ENCODE measurements at regions not wholly inside any gene's neighbourhood (a gene's known extent, or its start where the extent isn't known, plus 50 kb on each side); places are given as distances from the start of the nearest gene placed in this dataset.

GRCh38 chr4:183842129-183842528, 63.0 kb upstream of the STOX2 start (continued):
- no peak for TF ChIP-seq CUX1 (CRISPR knock-in tag; IDR thresholded peaks at IDR 0.05)

- H3K79me2 ChIP-seq (ENCODE audit: control insufficient read depth, insufficient read depth, low read length) = no peaks in the 10 kb centered on the region
- FAIRE-seq (no peak), ATAC-seq (no peak), DNase-seq (ENCODE audit: extremely low read depth in 1 of 4, low spot score in 3 of 4) (no peak)
- H3K9me3 ChIP-seq (replicated peaks; ENCODE audit: control insufficient read depth, insufficient read depth, low read depth, low read length) = no peaks in the 10 kb centered on the region
- no peaks in the 10 kb centered on the region for H3K36me3 ChIP-seq (ENCODE audit: control insufficient read depth, insufficient read depth, low read length)
- no peak overlapping the region for H2AFZ ChIP-seq (ENCODE audit: low read depth, low read length)
- no peaks in the 10 kb centered on the region for H3K4me1 ChIP-seq (replicated peaks in 1 of 2; ENCODE audit: control insufficient read depth in 2 of 2, insufficient read depth in 2 of 2, low read length in 2 of 2)
- no peaks in the 10 kb centered on the region for H4K20me1 ChIP-seq (replicated peaks; ENCODE audit: control insufficient read depth, insufficient read depth, low read length)
- intact Hi-C loops (cut with micrococcal nuclease) (loop anchor here (10.0 kb wide), 1 partner anchor 368 kb away; no protein-coding TSS in a partner anchor), in situ Hi-C loops (cut with MboI) (no loop called here)
- CTCF ChIA-PET (ENCODE audit: low intra/inter-chr PET ratio) = no interaction called here
- no peak overlapping the region for H3K4me3 ChIP-seq
- POLR2A ChIA-PET = no interaction called here
- no peaks in the 10 kb centered on the region for H3K27me3 ChIP-seq (ENCODE audit: control insufficient read depth in 2 of 2, insufficient read depth in 2 of 2, low read length in 2 of 2)
- H3K4me2 ChIP-seq (ENCODE audit: insufficient read depth, low read length) = no peak overlapping the region
- H3K27ac ChIP-seq (ENCODE audit: extremely low read depth, low read depth, low read length) = no peak overlapping the region
- H3K9me1 ChIP-seq (ENCODE audit: control insufficient read depth, insufficient read depth, low read length) = no peaks in the 10 kb centered on the region
- H3K9ac ChIP-seq (ENCODE audit: insufficient read depth in 1 of 2, low read depth in 2 of 2, low read length in 2 of 2) = no peak overlapping the region
- WGBS (ENCODE audit: insufficient coverage, low coverage, missing lambda C conversion rate) = 2% methylated on average over 7 of the region's 7 CpGs
- no TSS peak for BruUV-seq (replicated peaks)
- TF ChIP-seq ZNF668 (CRISPR knock-in tag; IDR thresholded peaks at IDR 0.05) (no peak), NFIC (IDR thresholded peaks at IDR 0.05) (no peak), TAL1 (IDR thresholded peaks at IDR 0.05) (no peak), ZNF318 (IDR thresholded peaks at IDR 0.05; ENCODE audit: borderline replicate concordance in 1 of 2, low read depth in 1 of 2) (no peak), ASH1L (IDR thresholded peaks at IDR 0.05; ENCODE audit: borderline replicate concordance, low read depth, partially characterized antibody) (no peak), ZFPM2 (CRISPR knock-in tag; IDR thresholded peaks at IDR 0.05) (no peak), ZNF586 (CRISPR knock-in tag; conservative IDR thresholded peaks at IDR 0.05) (no peak)
Measured at GRCh38 chr4:183843248-183843671, 61.8 kb upstream of the STOX2 start.
